ENCODE measurements at regions not wholly inside any gene's neighbourhood (a gene's known extent, or its start where the extent isn't known, plus 50 kb on each side); places are given as distances from the start of the nearest gene placed in this dataset.
A peak's percentile ranks its signal among the peaks of the same experiment; 100 is the strongest.
"Not testable (repeated sequence)": the region's sequence is repeated elsewhere in the genome, so short reads cannot be mapped to it uniquely, and the experiment has no call there.

GRCh38 chr9:41367301-41367700 is 178.2 kb upstream of the ZNG1F start:
- CTCF ChIA-PET, H3K27me3 Mint-ChIP-seq, H3K9me3 Mint-ChIP-seq, DNase-seq, H3K36me3 Mint-ChIP-seq, H3K4me3 Mint-ChIP-seq, H3K27ac Mint-ChIP-seq, H3K4me1 Mint-ChIP-seq: not testable (repeated sequence)

- not testable (repeated sequence) for DNase-seq, H3K27ac Mint-ChIP-seq, H3K36me3 Mint-ChIP-seq
These were observed 172.7 kb upstream of the ZNG1F start for GRCh38 chr9:41361790-41362189.

GRCh38 chr9:41359116-41359515 is 170.0 kb upstream of the ZNG1F start:
- Mint-ChIP-seq H3K4me1 (peaks cover 17% of the 10 kb centered on the region), H3K4me3 (peak overlapping the region; percentile 100), H3K27ac (peak overlapping the region; percentile 96)
- H3K9me3 Mint-ChIP-seq, H3K36me3 Mint-ChIP-seq, CTCF ChIA-PET, H3K27me3 Mint-ChIP-seq: not testable (repeated sequence)
- DNase-seq = peak; percentile 59

More at GRCh38 chr9:41361790-41362189, 172.7 kb upstream of the ZNG1F start:
- peaks cover 12% of the 10 kb centered on the region for H3K4me1 Mint-ChIP-seq
- H3K9me3 Mint-ChIP-seq, CTCF ChIA-PET, H3K27me3 Mint-ChIP-seq, H3K4me3 Mint-ChIP-seq: not testable (repeated sequence)

GRCh38 chr9:41358682-41359081 is 169.6 kb upstream of the ZNG1F start:
- H3K27ac Mint-ChIP-seq = peak overlapping the region; percentile 96
- peaks cover 17% of the 10 kb centered on the region for H3K4me1 Mint-ChIP-seq
- peak overlapping the region; percentile 100 for H3K4me3 Mint-ChIP-seq
- peak; percentile 88 for DNase-seq
- H3K27me3 Mint-ChIP-seq, H3K36me3 Mint-ChIP-seq, CTCF ChIA-PET, H3K9me3 Mint-ChIP-seq: not testable (repeated sequence)

- Mint-ChIP-seq H3K4me3 (peak overlapping the region; percentile 100), H3K27ac (peak overlapping the region; percentile 96), H3K4me1 (peaks cover 17% of the 10 kb centered on the region)
- H3K9me3 Mint-ChIP-seq, CTCF ChIA-PET, H3K27me3 Mint-ChIP-seq, H3K36me3 Mint-ChIP-seq: not testable (repeated sequence)
- DNase-seq = peak; percentile 24
These were observed 168.8 kb upstream of the ZNG1F start for GRCh38 chr9:41357918-41358404.

- H3K27me3 Mint-ChIP-seq, CTCF ChIA-PET, H3K9me3 Mint-ChIP-seq, H3K36me3 Mint-ChIP-seq: not testable (repeated sequence)
- Mint-ChIP-seq H3K27ac (peak overlapping the region; percentile 96), H3K4me1 (peaks cover 17% of the 10 kb centered on the region), H3K4me3 (peak overlapping the region; percentile 23)
- peak; percentile 11 for DNase-seq
These were observed 168.2 kb upstream of the ZNG1F start for GRCh38 chr9:41357350-41357748.

GRCh38 chr9:41356588-41357349 is 167.7 kb upstream of the ZNG1F start:
- H3K27me3 Mint-ChIP-seq, CTCF ChIA-PET, H3K36me3 Mint-ChIP-seq, H3K9me3 Mint-ChIP-seq: not testable (repeated sequence)
- H3K4me1 Mint-ChIP-seq = peaks cover 17% of the 10 kb centered on the region
- peak overlapping the region; percentile 91 for H3K27ac Mint-ChIP-seq
- DNase-seq = peak; percentile 94
- H3K4me3 Mint-ChIP-seq = peak overlapping the region; percentile 65

GRCh38 chr9:41355712-41356450 is 166.8 kb upstream of the ZNG1F start:
- Mint-ChIP-seq H3K27ac (peak overlapping the region; percentile 65), H3K4me3 (peak overlapping the region; percentile 54), H3K4me1 (peaks cover 17% of the 10 kb centered on the region)
- H3K36me3 Mint-ChIP-seq, CTCF ChIA-PET, H3K27me3 Mint-ChIP-seq, H3K9me3 Mint-ChIP-seq: not testable (repeated sequence)
- peak; percentile 15 for DNase-seq

GRCh38 chr9:41354978-41355377 is 165.9 kb upstream of the ZNG1F start:
- CTCF ChIA-PET, H3K9me3 Mint-ChIP-seq, H3K27me3 Mint-ChIP-seq, H3K36me3 Mint-ChIP-seq: not testable (repeated sequence)
- peaks cover 17% of the 10 kb centered on the region for H3K4me1 Mint-ChIP-seq
- peak overlapping the region; percentile 56 for H3K4me3 Mint-ChIP-seq
- DNase-seq = peak; percentile 48
- H3K27ac Mint-ChIP-seq = peak overlapping the region; percentile 81

GRCh38 chr9:41354060-41354934 is 165.2 kb upstream of the ZNG1F start:
- CTCF ChIA-PET, H3K9me3 Mint-ChIP-seq, H3K27me3 Mint-ChIP-seq, H3K36me3 Mint-ChIP-seq: not testable (repeated sequence)
- Mint-ChIP-seq H3K27ac (peak overlapping the region; percentile 70), H3K4me3 (peak overlapping the region; percentile 46), H3K4me1 (peaks cover 17% of the 10 kb centered on the region)
- DNase-seq = peak; percentile 33

GRCh38 chr9:41353026-41353425 is 163.9 kb upstream of the ZNG1F start:
- peaks cover 11% of the 10 kb centered on the region for H3K4me1 Mint-ChIP-seq

GRCh38 chr9:41352390-41352789 is 163.3 kb upstream of the ZNG1F start:
- H3K4me3 Mint-ChIP-seq, H3K4me1 Mint-ChIP-seq, H3K27ac Mint-ChIP-seq, H3K9me3 Mint-ChIP-seq, H3K27me3 Mint-ChIP-seq, DNase-seq, H3K36me3 Mint-ChIP-seq, CTCF ChIA-PET: not testable (repeated sequence)

More at GRCh38 chr9:41353026-41353425, 163.9 kb upstream of the ZNG1F start:
- H3K36me3 Mint-ChIP-seq, H3K27ac Mint-ChIP-seq, H3K4me3 Mint-ChIP-seq, H3K9me3 Mint-ChIP-seq, CTCF ChIA-PET, H3K27me3 Mint-ChIP-seq: not testable (repeated sequence)
- DNase-seq = peak; percentile 8

- H3K4me3 Mint-ChIP-seq, CTCF ChIA-PET, H3K27ac Mint-ChIP-seq, H3K4me1 Mint-ChIP-seq, DNase-seq, H3K27me3 Mint-ChIP-seq, H3K9me3 Mint-ChIP-seq, H3K36me3 Mint-ChIP-seq: not testable (repeated sequence)
These were observed 158.8 kb upstream of the ZNG1F start for GRCh38 chr9:41347893-41348292.

GRCh38 chr9:41332562-41332961 is 143.4 kb upstream of the ZNG1F start:
- CTCF ChIA-PET, H3K4me1 Mint-ChIP-seq, H3K9me3 Mint-ChIP-seq, H3K27me3 Mint-ChIP-seq, DNase-seq, H3K4me3 Mint-ChIP-seq, H3K27ac Mint-ChIP-seq, H3K36me3 Mint-ChIP-seq: not testable (repeated sequence)

All from activated naive CD4-positive, alpha-beta T cell treated with anti-CD3 and anti-CD28 coated beads, Interleukin-2, amount 10 ng/mL, durations not matched to agents 7 days and 5 days (primary cell).